HK-2 (cell line): ENCODE measurements at regions not wholly inside any gene's neighbourhood (a gene's known extent, or its start where the extent isn't known, plus 50 kb on each side); places are given as distances from the start of the nearest gene placed in this dataset.
"Not testable (repeated sequence)": the region's sequence is repeated elsewhere in the genome, so short reads cannot be mapped to it uniquely, and the experiment has no call there.

Experiments used
- DNase-seq: peaks from one replicate; pipeline ENCODE4 v3.0.0-alpha.2; 2018; ENCODE audit not compliant: unreplicated experiment

DNA sequence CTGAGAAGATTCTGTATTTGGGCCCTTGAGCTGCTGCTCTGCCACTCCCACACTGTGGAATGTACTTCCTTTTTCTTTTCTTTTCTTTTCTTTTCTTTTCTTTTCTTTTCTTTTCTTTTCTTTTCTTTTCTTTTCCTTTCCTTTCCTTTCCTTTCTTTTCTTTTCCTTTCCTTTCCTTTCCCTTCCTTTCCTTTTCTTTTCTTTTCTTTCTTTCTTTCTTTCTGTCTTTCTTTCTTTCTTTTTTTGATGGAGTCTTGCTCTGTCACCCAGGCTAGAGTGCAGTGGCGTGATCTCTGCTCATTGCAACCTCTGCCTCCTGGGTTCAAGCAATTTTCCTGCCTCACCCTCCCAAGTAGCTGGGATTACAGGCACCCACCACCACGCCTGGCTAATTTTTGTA is 89.8 kb downstream of the DNAAF6 start:
- DNase-seq: not testable (repeated sequence)

- no peak for DNase-seq
Measured at GRCh38 chrX:107298276-107298675, 91.9 kb downstream of the DNAAF6 start.

DNA sequence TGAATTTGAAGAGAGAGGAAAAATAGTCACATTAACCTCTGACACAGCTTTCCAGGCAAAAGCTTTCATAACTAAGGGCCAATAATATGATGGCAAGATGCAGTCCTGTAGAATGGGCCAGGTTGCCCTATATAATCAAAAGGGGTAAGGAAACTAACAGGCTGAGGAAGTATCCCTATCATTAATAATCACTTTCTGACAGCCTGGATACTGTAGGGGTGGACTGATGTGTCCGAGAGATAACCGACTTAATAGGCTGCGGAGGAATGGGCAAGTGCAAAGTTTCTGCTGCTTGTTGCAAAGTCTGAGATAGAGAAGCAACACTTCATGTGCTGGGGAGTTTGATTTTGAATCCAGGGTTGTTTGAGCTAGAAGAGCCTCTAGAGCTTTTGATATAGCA is 94.8 kb downstream of the DNAAF6 start:
- DNase-seq: no peak

DNA sequence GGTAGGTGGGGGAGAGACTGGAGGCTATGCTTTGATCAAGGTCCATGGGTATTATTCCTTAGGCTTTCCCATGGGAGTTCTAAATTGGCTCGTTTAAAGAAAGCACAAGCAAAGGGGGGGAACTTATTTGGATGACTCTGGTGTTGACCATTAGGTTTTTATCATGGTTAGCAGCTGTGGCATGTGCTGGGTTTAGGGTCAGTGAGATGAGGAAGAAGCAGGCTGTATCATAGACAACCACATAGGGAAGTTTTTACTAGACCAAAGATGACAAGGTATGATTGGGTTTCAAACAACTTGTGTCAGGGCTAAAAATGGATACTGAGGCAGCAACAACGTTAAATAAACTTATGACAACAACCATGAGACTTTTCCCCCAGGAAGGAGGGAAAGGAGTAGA is 97.7 kb downstream of the DNAAF6 start:
- no peak for DNase-seq

GRCh38 chrX:107323786-107324492 is 117.5 kb downstream of the DNAAF6 start:
- no peak for DNase-seq

DNA sequence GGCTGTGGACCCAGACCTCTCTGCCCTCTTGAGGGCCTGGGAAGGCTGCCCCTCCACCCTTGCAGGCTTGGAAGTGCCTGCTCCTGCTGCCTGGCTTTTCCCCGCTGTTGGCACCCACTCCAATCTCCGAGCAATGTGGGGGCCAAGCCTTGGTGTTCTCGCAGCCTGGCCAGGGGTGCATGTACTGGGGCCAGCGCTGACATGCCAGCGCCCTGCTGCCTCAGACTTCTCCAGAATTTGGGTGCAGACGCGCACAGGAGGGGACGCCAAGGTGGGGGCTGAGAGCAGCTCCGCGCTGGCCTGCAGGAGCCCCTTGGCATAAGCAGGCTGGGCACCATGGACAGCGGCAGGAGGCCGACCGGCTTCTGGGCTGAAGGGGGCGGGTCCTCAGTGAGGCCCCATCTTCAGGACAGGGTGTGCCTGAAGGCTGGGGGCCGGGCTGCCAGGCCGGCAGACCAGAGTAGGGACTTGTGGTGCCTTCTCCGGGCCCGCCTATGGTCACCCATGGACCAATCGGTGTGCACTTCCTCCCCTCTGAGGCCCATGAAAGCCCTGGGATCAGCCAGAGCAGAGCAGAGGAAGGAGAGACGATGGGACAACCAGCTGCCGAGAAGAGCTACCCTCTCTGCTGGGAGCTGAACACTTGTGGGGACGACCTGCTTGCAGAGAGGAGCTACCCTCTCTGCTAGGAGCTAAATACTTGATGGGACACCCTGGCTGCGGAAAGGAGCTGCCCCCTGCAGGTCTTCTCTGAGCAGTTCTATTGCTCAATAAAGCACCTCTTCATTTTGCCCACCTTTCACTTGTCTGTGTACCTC is 118.3 kb downstream of the DNAAF6 start:
- peak; percentile 63 for DNase-seq

DNA sequence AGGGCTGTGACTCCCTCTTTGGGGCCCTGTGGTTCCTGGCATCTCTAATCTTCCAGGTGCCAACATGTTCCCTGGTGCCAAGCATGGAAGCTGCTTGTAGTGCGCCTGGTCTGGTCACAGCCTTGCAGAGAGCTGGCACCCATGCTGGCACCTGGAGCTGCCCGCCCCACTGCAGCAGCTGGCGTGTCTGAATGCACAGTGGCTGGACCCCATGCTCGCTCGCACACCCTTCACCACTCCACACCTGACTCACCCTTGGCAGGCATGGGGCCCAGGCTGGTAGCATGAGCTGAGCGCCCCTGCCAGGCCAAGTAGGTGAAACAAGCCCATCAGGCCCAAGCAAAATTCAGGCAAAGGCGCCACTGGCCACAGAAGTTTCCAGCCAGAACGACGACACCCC is 119.1 kb downstream of the DNAAF6 start:
- DNase-seq: no peak

DNA sequence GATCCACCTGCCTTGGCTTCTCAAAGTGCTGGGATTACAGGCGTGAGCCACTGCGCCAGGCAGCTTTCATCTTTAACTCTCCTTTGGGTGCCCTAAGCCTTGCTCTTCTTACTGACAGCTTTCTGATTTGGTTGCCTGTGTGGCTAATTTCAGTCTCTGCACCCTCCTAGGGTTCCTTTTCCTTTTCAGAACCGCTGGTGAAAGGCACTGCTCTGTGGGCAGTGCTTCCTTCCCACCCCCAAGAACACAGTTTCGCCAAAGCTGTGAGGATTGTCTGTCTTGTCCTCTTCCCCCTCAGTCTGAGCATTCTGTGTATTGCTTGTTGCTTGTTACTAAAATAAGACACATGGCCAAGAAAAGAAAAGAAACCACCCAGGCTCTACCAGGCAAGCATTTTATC is 101.4 kb upstream of the FRMPD3 start:
- no peak for DNase-seq

DNA sequence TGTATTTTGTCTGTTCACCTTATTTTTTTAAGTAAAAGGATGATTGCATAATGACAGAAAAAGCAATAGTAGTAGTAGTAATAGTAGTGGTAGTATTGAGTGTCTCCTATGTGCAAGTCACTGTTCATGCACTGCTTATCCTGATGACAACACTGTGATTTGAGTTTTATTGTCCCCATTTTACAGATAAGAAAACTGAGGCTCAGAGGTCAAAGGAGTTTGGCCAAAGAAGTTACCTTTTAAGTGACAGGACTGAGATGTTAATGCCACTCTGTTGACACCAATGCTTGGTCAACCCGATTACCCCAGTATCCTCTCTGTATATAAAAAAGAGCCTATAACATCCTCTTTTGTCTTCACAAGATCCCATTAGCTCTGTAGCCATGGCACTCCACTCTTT is 100.5 kb upstream of the FRMPD3 start:
- DNase-seq: no peak

DNA sequence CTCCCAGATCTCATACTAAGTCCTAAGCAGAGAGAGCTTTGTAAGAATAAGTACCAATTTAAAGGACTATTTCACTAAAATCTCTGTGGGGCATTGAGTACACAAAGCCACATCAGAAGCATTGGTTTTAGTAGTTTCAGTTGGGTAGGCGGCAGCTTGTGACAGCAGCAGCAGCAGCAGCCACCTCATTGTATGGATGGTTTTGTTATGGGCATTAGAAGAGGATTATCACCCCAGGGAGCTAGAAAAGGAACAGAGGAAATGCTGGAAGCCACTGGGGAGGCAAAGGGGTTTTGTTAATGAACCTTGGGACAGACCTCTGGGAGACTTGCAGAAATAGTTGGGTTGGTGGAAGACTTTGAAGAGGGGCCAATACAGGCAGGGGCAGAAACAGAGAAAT is 93.9 kb upstream of the FRMPD3 start:
- DNase-seq: no peak

GRCh38 chrX:107360788-107361360 is 88.6 kb upstream of the FRMPD3 start:
- DNase-seq: no peak

- not testable (repeated sequence) for DNase-seq
Measured at GRCh38 chrX:107370185-107370584, 79.3 kb upstream of the FRMPD3 start.

- DNase-seq: no peak
Measured at GRCh38 chrX:107374132-107374531, 75.3 kb upstream of the FRMPD3 start.

GRCh38 chrX:107374831-107375230 is 74.6 kb upstream of the FRMPD3 start:
- DNase-seq: no peak

DNA sequence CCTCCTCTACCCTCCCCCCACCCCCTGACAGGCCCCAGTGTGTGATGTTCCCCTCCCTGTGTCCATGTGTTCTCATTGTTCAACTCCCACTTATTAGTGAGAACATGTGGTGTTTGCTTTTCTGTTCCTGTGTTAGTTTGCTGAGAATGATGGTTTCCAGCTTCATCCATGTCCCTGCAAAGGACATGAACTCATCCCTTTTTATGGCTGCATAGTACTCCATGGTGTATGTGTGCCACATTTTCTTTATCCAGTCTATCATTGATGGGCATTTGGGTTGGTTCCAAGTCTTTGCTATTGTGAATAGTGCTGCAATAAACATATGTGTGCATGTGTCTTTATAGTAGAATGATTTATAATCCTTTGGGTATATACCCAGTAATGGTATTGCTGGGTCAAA is 73.3 kb upstream of the FRMPD3 start:
- not testable (repeated sequence) for DNase-seq

- DNase-seq: no peak
Measured at GRCh38 chrX:107384397-107385105, 64.9 kb upstream of the FRMPD3 start.

GRCh38 chrX:107389726-107390125 is 59.7 kb upstream of the FRMPD3 start:
- no peak for DNase-seq

GRCh38 chrX:107393656-107394055 is 55.8 kb upstream of the FRMPD3 start:
- not testable (repeated sequence) for DNase-seq

DNA sequence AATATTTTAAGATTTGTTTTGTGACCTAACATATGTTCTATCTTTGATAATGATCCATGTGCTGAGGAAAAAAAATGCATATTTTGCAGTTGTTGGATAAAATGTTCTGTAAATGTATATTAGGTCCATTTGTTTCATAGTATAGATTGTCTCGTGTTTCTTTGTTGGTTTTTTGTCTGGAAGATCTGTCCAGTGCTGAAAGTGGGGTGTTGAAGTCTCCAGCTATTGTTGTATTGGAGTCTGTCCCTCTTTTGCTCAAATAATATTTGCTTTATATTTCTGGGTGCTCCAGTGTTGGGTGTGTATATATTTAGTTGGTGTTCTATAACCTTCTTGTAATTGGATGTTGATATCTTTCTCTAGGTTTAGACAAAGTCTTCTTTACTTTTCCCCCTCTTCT is 53.2 kb upstream of the FRMPD3 start:
- DNase-seq: no peak

GRCh38 chrX:107396783-107397182 is 52.7 kb upstream of the FRMPD3 start:
- DNase-seq: no peak

DNA sequence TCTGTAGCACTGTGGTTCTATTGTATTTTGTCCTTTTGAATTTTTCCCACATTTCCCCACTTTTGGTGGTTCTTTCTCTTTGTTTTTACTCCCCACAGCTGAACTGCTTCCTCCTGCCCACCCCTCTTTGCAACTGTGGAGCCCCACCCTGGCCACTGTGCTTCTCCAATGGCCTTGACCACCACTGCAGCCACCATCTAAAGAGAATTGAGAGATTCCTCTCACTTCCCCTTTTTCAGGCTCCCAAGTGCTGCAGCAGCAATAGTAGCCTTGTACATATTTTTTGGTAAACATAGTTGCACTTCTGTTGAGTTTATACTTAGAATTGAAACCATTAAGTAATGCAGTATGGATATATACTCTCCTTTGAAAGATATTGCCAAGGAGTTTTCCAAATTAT is 51.3 kb upstream of the FRMPD3 start:
- DNase-seq: no peak
